ENCODE measurements at regions not wholly inside any gene's neighbourhood (a gene's known extent, or its start where the extent isn't known, plus 50 kb on each side); places are given as distances from the start of the nearest gene placed in this dataset.
"Not testable (repeated sequence)": the region's sequence is repeated elsewhere in the genome, so short reads cannot be mapped to it uniquely, and the experiment has no call there.

DNA sequence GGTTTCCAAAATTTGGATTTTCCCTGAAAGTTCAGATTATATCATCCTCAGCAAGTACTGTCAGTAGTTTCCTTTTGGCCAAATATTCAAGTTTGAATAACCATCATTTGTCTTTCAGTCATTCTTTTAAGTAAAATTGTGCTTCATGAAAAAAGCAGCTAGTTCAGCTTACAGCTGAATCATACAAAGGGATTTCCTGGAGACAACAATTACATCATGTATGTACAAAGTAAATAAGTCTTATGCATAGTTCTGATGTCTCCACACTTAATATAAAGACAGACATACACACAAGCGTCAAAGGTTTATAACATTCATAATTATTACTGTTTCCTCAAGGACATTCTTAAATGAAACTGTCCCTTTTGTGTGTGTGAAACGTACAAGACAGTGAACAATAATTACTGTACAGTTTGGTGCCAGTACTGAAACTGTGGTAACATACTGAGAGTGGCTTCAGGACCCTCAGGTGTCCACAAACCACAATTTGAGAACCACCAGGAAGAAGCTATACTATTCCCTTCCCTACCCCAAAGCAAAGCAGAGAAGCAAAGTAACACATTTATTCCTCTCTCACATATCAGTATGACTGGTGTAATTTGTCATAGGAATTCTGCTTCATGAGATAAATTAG is 746.6 kb downstream of the TAF11L14 start:
- DNase-seq: no peak

DNA sequence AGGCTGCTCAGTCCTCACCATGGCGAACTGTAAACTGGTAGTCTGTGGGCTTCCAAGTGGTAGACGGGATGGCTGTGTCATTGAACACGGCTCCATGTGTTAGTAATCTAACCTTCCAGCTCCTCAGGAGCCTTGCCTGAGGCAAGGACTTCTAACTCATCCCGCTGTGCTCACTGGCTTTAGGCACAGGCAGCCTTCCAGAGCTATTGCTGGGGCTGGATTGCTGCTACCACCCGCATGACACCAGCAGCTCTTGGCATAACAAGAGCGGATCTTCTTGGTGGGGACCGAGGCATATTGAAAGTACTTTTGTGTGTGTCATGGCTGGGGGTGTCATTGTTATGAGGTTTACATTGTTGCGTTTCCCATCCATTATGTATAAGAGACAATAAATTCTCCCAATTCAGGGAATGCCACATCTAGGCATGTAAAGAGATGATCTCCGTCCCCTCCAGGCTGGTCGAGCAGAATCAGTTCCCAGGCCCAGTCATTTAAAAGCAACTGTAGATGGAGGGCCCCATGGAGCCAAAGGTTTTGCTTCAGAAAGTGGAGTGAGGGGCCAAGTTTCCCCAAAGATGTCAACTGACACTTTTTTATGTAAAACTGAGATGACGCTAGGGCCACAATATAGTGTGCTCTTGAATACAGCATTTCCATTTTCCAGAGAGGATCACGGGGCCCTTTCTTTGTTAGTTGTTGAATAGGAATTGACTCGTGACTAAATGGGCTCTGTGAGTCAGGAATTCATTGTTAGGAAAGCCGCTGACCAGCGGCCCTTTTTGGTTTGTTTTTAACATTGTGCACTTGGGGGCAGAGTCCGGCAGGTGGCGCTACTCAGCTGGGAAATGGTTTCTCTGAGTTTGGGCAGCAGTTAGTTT is 759.5 kb downstream of the TAF11L14 start:
- no peak for DNase-seq

DNA sequence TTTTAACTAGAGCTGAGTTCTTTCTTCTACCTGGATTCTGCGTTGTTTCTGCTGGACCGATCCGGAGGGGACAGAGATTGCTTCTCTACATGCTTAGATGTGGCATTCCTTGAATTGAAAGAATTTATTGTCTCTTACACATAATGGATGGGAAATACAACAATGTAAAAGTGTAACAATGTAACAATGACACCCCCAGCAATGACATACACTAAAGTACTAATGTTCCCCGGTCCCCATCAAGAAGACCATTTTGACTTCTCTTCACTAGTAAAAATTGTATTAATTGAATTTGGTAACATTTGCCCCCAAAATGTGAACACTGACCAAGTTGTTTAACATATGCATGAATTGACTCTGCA is 760.2 kb downstream of the TAF11L14 start:
- no peak for DNase-seq

DNA sequence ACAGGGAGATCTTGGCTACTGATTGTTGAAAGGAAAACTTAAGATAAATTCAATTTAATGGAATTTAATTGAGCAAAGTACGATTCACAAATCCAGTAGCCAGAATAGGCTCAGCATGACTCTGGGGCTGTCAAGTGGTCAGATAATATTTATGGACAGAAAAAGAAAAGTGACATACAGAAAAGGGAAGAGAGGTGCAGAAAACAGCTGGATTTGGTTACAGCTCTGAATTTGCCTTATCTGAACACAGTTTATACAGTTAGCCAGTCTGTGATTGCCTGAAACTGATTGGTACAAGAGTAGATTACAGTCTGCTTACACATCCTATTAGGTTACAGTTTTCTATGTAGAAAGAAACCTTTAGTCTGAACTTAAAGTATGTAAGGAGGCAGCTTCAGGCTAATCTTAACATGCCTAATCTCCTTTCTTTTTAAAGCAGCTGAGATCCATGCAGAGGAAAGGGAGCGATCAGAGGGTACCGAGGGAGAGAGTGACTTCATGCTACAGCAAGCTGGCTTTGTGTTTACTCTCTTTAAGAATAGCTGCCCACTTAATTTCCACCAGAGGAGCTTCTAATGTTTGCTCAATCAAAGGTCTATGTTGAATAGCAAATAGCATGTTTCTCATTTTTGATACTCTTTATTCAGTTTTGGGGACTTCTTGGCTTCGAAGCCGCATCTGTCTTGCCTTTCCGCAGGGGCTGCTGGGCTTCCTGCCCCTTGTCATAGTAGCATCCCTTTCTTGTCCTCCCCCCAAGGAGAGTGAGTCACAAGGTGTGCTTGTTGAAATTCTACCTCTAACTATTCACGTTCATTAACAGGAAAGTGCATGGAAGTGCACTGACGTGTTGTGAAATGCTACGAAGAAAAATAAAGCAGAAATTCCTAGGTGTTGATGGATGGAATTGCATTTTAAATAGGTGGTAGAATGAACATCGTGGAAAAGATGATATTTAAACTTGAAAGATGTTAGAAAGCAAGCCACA is 761.2 kb downstream of the TAF11L14 start:
- no peak for DNase-seq

DNA sequence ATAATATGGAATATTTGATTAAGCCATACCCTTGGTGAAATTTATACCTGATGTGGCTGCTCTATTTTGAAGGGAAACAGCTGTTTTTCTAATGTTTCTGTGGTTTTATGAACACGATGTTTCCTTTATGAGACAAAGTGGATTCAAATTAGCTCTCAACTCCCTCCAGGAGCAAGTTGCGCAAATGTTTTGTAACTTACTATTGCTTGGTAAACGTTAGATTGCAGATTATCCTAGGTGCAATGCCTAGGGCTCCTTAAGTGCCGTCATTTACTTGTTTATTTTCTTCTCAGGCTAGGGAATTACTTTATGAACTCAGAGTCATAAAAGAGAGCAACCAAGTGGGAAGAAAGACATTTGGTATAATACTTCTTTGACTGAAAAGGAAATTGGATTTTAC is 763.1 kb downstream of the TAF11L14 start:
- no peak for DNase-seq

DNA sequence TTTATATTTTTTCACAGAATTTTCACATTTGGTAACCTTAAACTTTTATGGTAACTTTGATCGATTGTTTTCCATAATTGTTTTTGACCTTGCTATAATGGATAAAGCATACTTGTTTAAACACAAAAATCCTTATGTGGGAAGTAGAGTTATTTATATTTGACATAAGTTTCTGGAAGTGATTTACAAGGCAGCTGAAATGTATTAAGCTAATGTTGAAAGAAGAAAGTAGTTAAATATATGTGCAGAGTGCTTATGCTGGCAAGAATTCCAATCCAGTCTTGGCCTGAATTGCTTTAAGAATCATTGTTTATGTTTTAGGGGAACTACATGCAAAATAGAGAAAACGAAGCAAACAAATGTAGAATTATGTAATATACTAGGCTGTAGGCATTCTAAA is 763.6 kb downstream of the TAF11L14 start:
- DNase-seq: no peak

DNA sequence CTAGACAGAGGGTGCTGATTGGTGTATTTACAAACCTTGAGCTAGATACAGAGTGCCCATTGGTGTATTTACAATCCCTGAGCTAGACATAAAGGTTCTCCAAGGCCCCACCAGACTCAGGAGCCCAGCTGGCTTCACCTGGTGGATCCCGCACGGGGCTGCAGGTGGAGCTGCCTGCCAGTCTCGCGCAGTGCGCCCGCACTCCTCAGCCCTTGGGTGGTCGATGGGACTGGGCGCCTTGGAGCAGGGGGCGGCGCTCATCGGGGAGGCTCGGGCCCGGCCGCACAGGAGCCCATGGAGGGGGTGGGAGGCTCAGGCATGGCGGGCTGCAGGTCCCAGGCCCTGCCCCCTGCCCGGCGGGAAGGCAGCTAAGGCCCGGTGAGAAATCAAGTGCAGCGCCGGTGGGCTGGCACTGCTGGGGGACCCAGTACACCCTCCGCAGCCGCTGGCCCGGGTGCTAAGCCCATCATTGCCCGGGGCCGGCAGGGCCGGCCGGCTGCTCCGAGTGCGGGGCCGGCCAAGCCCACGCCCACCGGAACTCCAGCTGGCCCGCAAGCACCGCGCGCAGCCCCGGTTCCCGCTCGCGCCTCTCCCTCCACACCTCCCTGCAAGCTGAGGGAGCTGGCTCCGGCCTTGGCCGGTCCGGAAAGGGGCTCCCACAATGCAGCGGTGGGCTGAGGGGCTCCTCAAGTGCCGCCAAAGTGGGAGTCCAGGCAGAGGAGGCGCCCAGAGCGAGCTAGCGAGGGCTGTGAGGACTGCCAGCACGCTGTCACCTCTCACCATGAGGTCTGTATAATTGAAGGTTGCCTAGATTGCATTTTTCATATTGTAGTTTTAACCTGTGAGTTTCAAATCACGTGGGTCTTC is 765.4 kb downstream of the TAF11L14 start:
- not testable (repeated sequence) for DNase-seq

DNA sequence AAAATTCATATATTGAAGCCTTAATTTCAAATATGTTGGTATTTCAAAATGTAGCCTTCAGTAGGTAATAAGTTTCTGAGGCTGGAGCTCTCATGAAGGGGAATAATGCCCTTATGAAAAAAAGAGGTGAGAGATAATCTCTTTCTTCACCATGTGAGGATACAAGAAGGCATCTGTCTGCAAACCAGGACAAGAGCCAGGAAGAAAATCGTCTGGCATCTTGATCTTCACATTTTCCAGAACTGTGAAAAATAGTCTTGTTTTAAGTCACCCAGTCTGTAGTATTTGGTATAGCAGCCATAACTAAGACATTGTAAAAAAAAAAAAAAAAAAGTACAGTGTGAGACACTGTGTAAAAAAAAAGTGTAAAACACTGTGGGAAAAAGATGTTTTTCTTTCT is 768.9 kb downstream of the TAF11L14 start:
- no peak for DNase-seq

DNA sequence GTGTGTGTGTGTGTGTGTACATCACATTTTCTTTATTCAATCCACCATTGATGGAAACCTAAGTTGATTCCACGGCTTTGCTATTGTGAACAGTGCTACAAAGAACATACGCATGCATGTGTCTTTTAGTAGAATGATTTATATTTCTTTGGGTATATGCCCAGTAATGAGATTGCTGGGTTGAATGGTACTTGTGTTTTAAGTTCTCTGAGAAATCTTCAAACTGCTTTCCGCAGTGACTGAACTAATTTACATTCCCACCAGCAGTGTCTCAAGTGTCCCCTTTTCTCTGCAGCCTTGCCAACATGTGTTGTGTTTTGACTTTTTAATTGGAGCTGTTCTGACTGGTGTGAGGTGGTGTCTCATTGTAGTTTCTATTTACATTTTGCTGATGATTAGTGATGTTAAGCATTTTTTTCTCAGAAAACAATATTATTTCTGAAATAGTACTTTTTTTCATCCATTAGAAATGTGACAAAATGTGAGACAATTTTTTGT is 769.7 kb downstream of the TAF11L14 start:
- no peak for DNase-seq

DNA sequence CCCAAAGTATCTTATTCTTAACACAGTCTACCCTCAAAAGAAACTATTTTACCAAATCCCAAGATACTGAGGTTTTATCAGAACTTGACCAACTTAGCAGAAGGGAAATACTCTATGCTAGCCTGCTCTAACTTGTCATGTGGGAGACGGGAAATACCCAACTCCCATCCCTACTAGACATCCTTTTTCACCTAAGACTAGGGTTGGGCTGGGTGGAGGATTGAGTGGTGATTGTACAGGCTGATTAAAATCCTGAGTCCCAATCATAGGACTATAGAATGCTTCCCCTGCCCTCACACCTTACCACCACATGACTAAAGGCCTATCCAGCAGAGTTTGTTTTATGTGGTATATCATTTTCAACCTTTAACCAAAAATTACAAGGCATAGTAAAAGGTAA is 786.5 kb downstream of the TAF11L14 start:
- no peak for DNase-seq

DNA sequence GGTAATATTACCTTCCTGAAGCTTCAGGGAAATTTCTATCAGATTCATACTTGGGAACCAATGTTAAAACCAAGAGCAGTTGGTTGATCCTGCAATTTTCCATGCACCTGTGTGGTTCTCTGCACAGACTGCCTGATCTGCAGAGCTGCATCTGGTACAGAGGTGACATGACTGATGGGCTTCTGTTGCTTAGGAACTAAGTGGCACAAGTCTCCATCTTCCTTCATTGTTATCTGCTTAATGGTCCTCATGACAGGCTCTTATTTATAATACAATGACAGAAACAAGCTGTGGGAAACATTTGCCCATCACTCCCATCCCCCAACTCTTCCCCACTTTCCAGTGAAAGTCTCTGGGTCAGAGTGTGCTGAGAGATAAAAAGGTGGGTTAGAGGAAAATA is 799.1 kb downstream of the TAF11L14 start:
- no peak for DNase-seq

DNA sequence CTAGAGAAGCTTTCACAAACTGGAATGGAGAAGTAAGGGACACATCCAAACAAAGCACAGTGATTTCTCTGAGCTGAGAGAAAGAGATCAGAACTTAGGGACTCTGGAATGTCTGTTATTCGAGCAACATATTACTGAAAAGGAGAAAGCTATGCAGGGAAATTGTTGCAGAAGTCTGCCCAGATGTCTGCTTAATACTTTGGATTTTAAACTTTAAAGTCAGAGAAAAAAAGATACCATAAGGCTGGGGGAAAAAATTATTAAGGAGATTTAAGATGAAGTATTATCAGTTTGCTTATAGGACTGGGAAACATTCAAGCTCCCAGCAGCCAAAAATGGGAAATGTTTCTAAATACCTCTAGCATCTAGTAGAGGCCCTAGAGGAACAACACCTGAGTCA is 803.9 kb downstream of the TAF11L14 start:
- no peak for DNase-seq

DNA sequence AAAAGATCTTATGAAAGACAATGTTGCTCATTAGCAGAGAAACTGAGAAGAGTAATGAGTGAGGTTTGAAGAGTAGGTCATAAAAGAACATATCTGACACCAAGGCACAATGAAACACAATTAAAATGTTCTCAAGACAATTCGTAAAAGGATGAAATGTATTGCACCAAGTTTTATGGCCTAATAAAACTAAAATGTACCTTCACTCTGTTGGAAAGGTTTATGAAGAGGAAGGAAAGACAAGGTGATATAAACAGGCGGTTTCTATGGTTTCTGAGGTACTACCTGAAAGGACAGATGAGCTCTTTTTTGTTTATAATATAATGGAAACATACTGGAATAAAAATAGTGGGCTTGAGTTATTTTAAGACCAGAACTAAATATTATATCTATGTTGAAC is 821.3 kb downstream of the TAF11L14 start:
- no peak for DNase-seq

DNA sequence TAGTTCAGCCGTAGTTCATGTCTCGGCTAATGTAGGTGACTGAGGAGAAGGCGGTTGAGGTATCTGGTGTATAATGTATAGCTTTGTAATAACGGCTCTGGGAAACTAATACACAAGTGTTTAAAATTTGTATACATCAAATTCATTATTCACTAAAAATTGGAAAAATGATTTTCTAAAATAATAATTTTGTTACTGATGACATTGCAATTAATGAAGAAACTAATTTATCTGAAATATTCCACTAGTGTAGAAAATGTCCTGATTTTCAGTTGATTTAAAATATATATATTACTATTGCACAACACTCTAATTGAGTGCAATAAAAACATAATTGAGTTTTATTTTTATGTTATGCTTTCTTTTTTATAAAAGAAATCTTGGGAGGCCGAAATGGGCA is 823.0 kb downstream of the TAF11L14 start:
- no peak for DNase-seq

DNA sequence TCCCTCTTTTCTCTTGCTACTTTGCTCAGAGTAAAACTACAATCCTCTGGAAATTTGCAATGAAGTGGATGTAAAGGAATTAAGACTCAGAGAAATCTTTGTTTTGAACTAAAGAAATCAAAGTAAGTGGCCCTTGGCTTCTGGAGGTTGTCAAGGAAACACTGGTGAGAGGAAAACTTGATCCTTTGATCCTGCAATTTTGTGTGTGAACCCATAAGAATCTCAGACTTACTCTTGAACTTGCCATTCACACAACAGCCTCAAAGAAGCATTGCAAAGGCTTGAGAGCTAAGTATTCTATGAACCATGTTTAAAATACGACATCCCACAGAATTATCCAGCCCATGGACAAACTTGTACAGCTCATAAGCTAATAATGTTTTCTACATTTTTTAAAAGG is 827.5 kb downstream of the TAF11L14 start:
- DNase-seq: no peak

DNA sequence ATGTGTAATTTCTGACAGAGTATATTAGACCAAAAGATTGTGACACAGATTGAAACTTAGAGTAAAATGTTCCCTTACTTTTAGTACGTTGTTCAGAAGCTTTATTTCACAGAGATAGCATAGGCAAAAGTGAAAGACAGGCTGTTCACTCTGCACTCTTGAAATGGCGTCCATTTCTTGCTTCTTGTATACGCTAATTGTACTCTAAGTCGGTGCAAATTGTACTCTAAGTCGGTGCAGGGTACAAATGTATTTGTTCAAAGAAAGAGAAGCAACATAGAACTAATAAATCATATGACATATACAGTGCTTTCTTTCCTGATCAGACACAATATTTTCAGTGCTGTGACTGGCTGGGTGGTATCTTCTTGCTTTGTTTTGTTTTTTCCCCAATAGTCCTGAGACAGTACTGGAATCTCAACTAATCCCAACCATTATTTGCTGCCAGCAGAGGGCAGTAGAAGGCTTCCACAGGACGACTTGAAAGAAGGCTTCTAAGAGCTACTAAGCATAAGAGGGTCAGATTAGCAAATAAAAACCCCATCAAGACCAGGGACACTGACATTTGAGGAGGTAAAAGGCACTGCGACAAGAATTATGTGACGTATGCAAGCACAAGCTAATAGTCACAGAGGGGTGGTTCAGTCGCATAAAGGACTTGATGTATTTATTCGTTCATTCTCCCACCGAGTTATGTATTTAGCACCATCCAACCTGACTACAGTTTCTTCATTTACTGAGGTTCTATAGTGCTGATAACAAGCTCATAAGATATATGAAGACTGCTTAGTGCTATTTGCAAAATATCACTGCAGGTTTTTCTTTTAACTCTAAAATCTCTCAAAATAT is 831.8 kb downstream of the TAF11L14 start:
- DNase-seq: no peak

DNA sequence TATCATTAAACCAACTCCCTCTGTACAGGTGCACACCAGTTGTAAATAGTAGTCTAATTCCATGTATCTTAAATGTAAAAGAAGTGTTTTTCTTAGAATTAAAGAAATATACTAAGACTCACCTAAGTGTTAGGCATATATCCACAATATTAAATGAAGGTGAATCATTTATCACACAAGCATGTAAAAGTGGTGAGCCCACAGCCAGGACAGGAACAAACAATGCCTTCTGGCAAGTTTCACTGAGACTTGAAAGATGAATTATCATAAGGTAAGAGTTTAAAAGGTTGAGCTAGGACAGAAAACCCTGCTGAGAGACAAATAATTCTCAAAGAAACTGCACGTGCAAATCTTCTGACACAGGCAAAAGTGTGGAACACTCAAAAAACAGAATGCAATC is 832.5 kb downstream of the TAF11L14 start:
- no peak for DNase-seq

DNA sequence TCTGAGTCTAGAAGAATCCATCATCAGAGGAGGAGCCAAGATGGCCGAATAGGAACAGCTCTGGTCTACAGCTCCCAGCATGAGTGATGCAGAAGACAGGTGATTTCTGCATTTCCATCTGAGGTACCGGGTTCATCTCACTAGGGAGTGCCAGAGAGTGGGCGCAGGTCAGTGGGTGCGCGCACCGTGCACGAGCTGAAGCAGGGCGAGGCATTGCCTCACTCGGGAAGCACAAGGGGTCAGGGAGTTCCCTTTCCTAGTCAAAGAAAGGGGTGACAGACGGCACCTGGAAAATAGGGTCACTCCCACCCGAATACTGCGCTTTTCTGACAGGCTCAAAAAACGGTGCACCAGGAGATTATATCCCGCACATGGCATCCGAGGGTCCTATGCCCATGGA is 837.5 kb downstream of the TAF11L14 start:
- DNase-seq: not testable (repeated sequence)

DNA sequence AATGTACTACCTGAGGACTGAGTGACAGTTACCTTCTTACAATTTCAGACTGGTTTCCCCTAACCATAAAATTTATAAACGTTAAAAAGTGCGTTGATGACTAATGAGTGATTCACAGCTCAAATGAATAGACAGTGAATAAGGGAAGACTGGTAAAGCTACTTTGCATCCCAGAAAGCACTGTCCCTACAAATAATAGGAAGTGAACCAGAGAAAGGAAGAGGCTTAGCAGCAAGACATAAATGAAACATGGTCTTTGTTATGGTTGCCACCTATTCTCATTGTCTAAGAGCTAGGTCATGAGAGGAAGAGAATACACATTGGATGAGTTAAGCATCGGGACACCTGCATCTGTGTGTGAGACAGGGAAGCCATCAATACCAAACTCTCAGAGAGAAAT is 849.2 kb downstream of the TAF11L14 start:
- DNase-seq: no peak

DNA sequence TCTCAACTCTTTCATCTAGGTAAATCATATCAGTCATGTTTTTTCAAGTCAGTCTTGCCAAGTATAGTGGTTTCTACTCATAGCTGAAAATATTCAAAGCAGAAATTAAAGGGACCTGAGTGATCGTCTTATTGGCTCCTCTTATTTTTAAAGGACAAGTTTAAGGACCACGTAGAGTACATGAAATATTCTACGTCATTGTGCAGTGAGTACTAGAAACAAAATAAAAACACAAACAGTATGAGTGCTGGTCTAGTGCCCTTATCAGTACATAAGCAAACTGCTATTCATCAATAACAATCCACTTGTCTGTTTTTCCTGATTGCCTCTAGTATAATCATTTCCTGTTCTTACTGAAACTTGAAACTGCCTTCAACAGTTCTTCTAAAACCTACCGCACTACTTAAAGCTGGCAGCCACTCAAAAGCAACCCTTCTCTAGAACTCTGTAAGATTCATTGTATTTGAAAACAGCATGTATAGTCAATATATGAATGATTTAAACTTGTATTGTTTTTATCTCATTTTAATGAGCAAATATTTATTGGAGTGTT is 853.7 kb downstream of the TAF11L14 start:
- no peak for DNase-seq

DNA sequence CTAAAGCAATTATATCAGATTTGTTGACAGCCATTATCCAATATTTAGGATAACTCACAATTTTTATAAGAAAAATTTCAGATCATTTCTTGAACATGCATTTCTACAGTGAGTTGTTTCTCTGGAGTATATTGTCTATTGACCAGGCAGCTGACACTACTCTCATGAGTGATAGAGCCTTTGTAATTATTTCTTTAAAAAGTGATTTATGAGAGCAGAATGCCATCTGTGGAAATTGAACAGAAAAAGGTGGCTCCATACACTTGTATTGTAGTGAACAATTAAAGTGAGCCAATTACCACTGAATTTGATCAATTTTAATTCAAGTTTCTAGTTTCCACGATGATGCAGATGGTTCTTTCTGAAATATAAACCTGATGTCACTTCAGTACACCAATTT is 855.4 kb downstream of the TAF11L14 start:
- no peak for DNase-seq

Data from GF-D8 (cell line).